WTC11 (cell line): ENCODE measurements at regions not wholly inside any gene's neighbourhood (a gene's known extent, or its start where the extent isn't known, plus 50 kb on each side); places are given as distances from the start of the nearest gene placed in this dataset.

ENCODE experiments used
- ATAC-seq: fragments of 200-7000 bp; cut with Tn5 transposase; 2 replicates; pipeline ENCODE4 v1.10.0; 2021; ENCODE audit warnings: mild to moderate bottlenecking, moderate library complexity
- CTCF ChIA-PET: fragments of 300-600 bp; sonication (Branson Sonifier 250); formaldehyde crosslinking; loops from one replicate; lab custom pipeline; 2021; ENCODE audit warnings: antibody characterized with exemption; lab: Charles Lee
- POLR2A ChIA-PET: fragments of 350-600 bp; sonication (Branson Sonifier 250); formaldehyde crosslinking; loops from one replicate; lab custom pipeline; 2021; ENCODE audit warnings: antibody characterized with exemption; lab: Charles Lee
- DNase-seq: peaks from one replicate; pipeline ENCODE4 v3.0.0; 2021; ENCODE audit warnings: low spot score
- H3K27ac Mint-ChIP-seq: 2 replicates; pipeline ENCODE4 v1.8.0; 2021; ENCODE audit warnings: mixed read lengths
- H3K27me3 Mint-ChIP-seq: 2 replicates; pipeline ENCODE4 v1.8.0; 2021; ENCODE audit warnings: low read depth, mild to moderate bottlenecking, moderate library complexity, mixed read lengths
- H3K36me3 Mint-ChIP-seq: 2 replicates; pipeline ENCODE4 v1.8.0; 2021; ENCODE audit warnings: mixed read lengths
- H3K4me1 Mint-ChIP-seq: 2 replicates; pipeline ENCODE4 v1.8.0; 2022; ENCODE audit warnings: mixed read lengths
- H3K4me3 Mint-ChIP-seq: 2 replicates; pipeline ENCODE4 v1.8.0; 2021; ENCODE audit warnings: mild to moderate bottlenecking, moderate library complexity, mixed read lengths
- H3K9me3 Mint-ChIP-seq: 2 replicates; pipeline ENCODE4 v1.8.0; 2021; ENCODE audit warnings: mixed read lengths
- ATF3 ChIP-seq: sonication (generic); formaldehyde crosslinking; conservative IDR thresholded peaks from 2 replicates; pipeline ENCODE4 v1.8.1; 2022; ENCODE audit warnings: mild to moderate bottlenecking, missing genetic modification reagents
- ATF6 ChIP-seq: sonication (generic); formaldehyde crosslinking; IDR thresholded peaks from 2 replicates; pipeline ENCODE4 v1.8.1; 2023; ENCODE audit warnings: mild to moderate bottlenecking, missing genetic modification reagents
- E2F4 ChIP-seq: sonication (generic); formaldehyde crosslinking; IDR thresholded peaks from 2 replicates; pipeline ENCODE4 v1.8.1; 2022; ENCODE audit warnings: low read depth, mild to moderate bottlenecking, moderate library complexity, missing genetic modification reagents, borderline replicate concordance
- ELF4 ChIP-seq: sonication (generic); formaldehyde crosslinking; IDR thresholded peaks from 2 replicates; pipeline ENCODE4 v1.8.1; 2022; ENCODE audit warnings: low read depth, mild to moderate bottlenecking, moderate library complexity, missing genetic modification reagents
- ESRRA ChIP-seq: sonication (generic); formaldehyde crosslinking; IDR thresholded peaks from 2 replicates; pipeline ENCODE4 v1.8.1; 2022; ENCODE audit warnings: mild to moderate bottlenecking, missing genetic modification reagents, borderline replicate concordance
- FOXK1 ChIP-seq: sonication (generic); formaldehyde crosslinking; IDR thresholded peaks from 2 replicates; pipeline ENCODE4 v1.8.0; 2022; ENCODE audit warnings: mild to moderate bottlenecking, moderate library complexity, missing genetic modification reagents
- IRF1 ChIP-seq: sonication (generic); formaldehyde crosslinking; IDR thresholded peaks from 2 replicates; pipeline ENCODE4 v1.8.0; 2023; ENCODE audit warnings: missing genetic modification reagents
- TP53 ChIP-seq: sonication (generic); formaldehyde crosslinking; IDR thresholded peaks from 2 replicates; pipeline ENCODE4 v1.8.1; 2023; ENCODE audit warnings: mild to moderate bottlenecking, missing genetic modification reagents
- ZNF138 ChIP-seq: sonication (generic); formaldehyde crosslinking; conservative IDR thresholded peaks from 2 replicates; pipeline ENCODE4 v1.8.1; 2022; ENCODE audit warnings: mild to moderate bottlenecking, moderate library complexity, missing genetic modification reagents
- ZNF281 ChIP-seq: sonication (generic); formaldehyde crosslinking; IDR thresholded peaks from 2 replicates; pipeline ENCODE4 v1.8.0; 2023; ENCODE audit warnings: mild to moderate bottlenecking, missing genetic modification reagents
- ZNF317 ChIP-seq: sonication (generic); formaldehyde crosslinking; IDR thresholded peaks from 2 replicates; pipeline ENCODE4 v1.8.1; 2023; ENCODE audit warnings: low read depth, mild to moderate bottlenecking, moderate library complexity, missing genetic modification reagents, borderline replicate concordance
- TF ChIP-seq, protein P1 (sequence below): sonication (generic); formaldehyde crosslinking; IDR thresholded peaks from 2 replicates; pipeline ENCODE4 v1.8.1; 2023; ENCODE audit warnings: mild to moderate bottlenecking, missing genetic modification reagents, moderate library complexity
- TF ChIP-seq, protein P2 (sequence below): sonication (generic); formaldehyde crosslinking; IDR thresholded peaks from 2 replicates; pipeline ENCODE4 v1.8.1; 2023; ENCODE audit warnings: mild to moderate bottlenecking, moderate library complexity, missing genetic modification reagents
- TF ChIP-seq, protein P3 (sequence below): fragments of 200-600 bp; IDR thresholded peaks from 2 replicates; pipeline ENCODE4 v1.8.0; 2022; ENCODE audit warnings: antibody characterized with exemption

DNA sequence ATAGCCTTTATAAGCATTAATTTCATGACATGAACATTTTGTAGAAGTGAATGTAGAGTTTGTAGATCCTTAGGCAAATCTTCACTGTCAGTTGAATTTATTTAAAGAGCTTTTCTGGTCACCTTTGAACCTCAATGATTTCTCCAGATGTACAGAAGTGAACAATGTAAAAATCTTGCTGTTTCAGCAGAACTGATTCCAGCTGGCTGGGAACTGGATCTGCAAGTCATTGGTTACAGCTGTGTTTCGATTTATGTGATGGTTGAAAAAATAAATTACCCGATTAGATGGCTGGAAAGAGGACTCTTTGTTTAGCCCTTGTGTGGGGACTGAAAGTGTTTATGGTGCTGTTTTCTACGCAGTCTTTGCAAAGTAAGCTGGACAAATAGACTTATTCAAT lies 849.8 kb downstream of the USP25 start:
- TF ChIP-seq ZNF138 (CRISPR knock-in tag): no peak
- TF ChIP-seq, protein P1, sequence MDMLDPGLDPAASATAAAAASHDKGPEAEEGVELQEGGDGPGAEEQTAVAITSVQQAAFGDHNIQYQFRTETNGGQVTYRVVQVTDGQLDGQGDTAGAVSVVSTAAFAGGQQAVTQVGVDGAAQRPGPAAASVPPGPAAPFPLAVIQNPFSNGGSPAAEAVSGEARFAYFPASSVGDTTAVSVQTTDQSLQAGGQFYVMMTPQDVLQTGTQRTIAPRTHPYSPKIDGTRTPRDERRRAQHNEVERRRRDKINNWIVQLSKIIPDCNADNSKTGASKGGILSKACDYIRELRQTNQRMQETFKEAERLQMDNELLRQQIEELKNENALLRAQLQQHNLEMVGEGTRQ: no peak
- TF ChIP-seq, protein P2, sequence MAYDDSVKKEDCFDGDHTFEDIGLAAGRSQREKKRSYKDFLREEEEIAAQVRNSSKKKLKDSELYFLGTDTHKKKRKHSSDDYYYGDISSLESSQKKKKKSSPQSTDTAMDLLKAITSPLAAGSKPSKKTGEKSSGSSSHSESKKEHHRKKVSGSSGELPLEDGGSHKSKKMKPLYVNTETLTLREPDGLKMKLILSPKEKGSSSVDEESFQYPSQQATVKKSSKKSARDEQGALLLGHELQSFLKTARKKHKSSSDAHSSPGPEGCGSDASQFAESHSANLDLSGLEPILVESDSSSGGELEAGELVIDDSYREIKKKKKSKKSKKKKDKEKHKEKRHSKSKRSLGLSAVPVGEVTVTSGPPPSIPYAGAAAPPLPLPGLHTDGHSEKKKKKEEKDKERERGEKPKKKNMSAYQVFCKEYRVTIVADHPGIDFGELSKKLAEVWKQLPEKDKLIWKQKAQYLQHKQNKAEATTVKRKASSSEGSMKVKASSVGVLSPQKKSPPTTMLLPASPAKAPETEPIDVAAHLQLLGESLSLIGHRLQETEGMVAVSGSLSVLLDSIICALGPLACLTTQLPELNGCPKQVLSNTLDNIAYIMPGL: no peak
- ChIA-PET CTCF (no interaction called here), POLR2A (no interaction called here)
- Mint-ChIP-seq H3K4me3 (no peak overlapping the region), H3K9me3 (no peaks in the 10 kb centered on the region), H3K36me3 (no peaks in the 10 kb centered on the region), H3K27me3 (no peaks in the 10 kb centered on the region), H3K27ac (no peak overlapping the region), H3K4me1 (no peaks in the 10 kb centered on the region)
- no peak for ATAC-seq
- DNase-seq: no peak

DNA sequence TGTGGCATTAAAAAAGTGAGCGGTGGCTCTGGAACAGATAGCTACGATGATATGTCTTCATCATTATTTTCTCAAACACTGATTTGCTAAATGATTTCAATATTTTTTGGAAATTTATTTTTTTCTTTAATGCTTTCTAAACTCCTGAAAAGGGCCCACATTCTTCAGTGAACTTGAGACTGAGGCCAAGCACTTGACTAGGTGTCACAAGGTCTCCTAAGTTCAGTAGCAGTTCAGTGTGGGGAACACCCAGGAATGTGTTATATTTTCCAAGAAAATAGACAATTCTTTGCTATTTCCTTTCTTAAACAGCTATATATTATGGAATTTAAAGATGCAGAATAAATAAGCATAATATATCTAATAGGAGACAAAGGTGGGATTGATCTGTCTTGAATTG lies 850.9 kb downstream of the USP25 start:
- POLR2A ChIA-PET: no interaction called here
- Mint-ChIP-seq H3K36me3 (no peaks in the 10 kb centered on the region), H3K9me3 (no peaks in the 10 kb centered on the region), H3K27ac (no peak overlapping the region), H3K4me3 (no peak overlapping the region)
- no peak for DNase-seq
- TF ChIP-seq ZNF281 (CRISPR knock-in tag) (no peak), ESRRA (CRISPR knock-in tag) (no peak), ATF6 (CRISPR knock-in tag) (no peak), E2F4 (CRISPR knock-in tag) (no peak), IRF1 (CRISPR knock-in tag) (no peak), TP53 (CRISPR knock-in tag) (no peak), ZNF317 (no peak), ATF3 (CRISPR knock-in tag) (no peak), ELF4 (CRISPR knock-in tag) (no peak), FOXK1 (CRISPR knock-in tag) (no peak)
- TF ChIP-seq, protein P1: no peak
- TF ChIP-seq, protein P3, sequence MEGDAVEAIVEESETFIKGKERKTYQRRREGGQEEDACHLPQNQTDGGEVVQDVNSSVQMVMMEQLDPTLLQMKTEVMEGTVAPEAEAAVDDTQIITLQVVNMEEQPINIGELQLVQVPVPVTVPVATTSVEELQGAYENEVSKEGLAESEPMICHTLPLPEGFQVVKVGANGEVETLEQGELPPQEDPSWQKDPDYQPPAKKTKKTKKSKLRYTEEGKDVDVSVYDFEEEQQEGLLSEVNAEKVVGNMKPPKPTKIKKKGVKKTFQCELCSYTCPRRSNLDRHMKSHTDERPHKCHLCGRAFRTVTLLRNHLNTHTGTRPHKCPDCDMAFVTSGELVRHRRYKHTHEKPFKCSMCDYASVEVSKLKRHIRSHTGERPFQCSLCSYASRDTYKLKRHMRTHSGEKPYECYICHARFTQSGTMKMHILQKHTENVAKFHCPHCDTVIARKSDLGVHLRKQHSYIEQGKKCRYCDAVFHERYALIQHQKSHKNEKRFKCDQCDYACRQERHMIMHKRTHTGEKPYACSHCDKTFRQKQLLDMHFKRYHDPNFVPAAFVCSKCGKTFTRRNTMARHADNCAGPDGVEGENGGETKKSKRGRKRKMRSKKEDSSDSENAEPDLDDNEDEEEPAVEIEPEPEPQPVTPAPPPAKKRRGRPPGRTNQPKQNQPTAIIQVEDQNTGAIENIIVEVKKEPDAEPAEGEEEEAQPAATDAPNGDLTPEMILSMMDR: no peak
- TF ChIP-seq, all 79 proteins: peak for 0
- CTCF ChIA-PET: no interaction called here
- Mint-ChIP-seq H3K4me1 (no peaks in the 10 kb centered on the region), H3K27me3 (no peaks in the 10 kb centered on the region)
- no peak for ATAC-seq
